Activated T-helper 2 cell treated with anti-CD3 and anti-CD28 coated beads, Interferon-gamma antibody, Interleukin-2, Interleukin-4, amounts not matched to agents 10 μg/mL and 5 μg/mL and 100 μg/mL, durations not matched to agents 14 hours and 24 hours and 36 hours (primary cell): ENCODE measurements at regions not wholly inside any gene's neighbourhood (a gene's known extent, or its start where the extent isn't known, plus 50 kb on each side); places are given as distances from the start of the nearest gene placed in this dataset.

Source experiments
- DNase-seq: peaks from one replicate; pipeline ENCODE4 v3.0.0; 2021; ENCODE audit warnings: low spot score
- H3K27ac Mint-ChIP-seq: one replicate; pipeline ENCODE4 v1.8.0; 2021; ENCODE audit warnings: mixed read lengths
- H3K27me3 Mint-ChIP-seq: one replicate; pipeline ENCODE4 v1.8.0; 2021; ENCODE audit warnings: low read depth, mixed read lengths
- H3K36me3 Mint-ChIP-seq: one replicate; pipeline ENCODE4 v1.8.0; 2021; ENCODE audit warnings: low read depth, mixed read lengths
- H3K4me1 Mint-ChIP-seq: one replicate; pipeline ENCODE4 v1.8.0; 2021; ENCODE audit warnings: low read depth, mixed read lengths
- H3K4me3 Mint-ChIP-seq: one replicate; pipeline ENCODE4 v1.8.0; 2021; ENCODE audit warnings: low read depth, mild to moderate bottlenecking, moderate library complexity, mixed read lengths
- H3K9me3 Mint-ChIP-seq: one replicate; pipeline ENCODE4 v1.8.0; 2021; ENCODE audit warnings: mixed read lengths
- intact Hi-C: fragments of 100-400 bp; cut with micrococcal nuclease; formaldehyde crosslinking; loops from one replicate; pipeline ENCODE4 v1.15.1; 2023

DNA sequence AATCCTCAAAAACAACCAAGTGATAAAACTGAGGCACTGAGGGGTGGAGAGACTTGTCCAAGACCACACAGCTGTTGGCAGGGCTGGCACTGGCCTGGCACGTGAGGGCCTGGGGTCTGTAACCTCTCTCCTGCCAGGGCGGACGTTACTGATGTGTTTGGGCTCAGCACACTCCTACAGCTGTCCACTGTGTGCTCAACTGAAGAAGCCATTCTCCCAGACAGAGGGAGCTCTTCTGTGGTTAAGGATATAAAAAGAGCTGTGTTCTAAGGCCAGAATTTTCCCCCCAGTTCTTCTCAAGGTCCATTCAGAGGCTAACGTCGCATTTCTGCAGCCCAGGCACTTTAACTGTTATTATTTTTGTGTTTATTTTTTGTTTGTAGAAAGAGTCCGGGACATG is 429.0 kb upstream of the ATP11B start:
- no peaks in the 10 kb centered on the region for H3K27me3 Mint-ChIP-seq
- H3K36me3 Mint-ChIP-seq, result no peaks in the 10 kb centered on the region
- no peak overlapping the region for H3K27ac Mint-ChIP-seq
- no peak for DNase-seq
- H3K4me3 Mint-ChIP-seq, result no peak overlapping the region
- no peaks in the 10 kb centered on the region for H3K4me1 Mint-ChIP-seq
- intact Hi-C loops, result no loop called here
- H3K9me3 Mint-ChIP-seq, result no peaks in the 10 kb centered on the region

DNA sequence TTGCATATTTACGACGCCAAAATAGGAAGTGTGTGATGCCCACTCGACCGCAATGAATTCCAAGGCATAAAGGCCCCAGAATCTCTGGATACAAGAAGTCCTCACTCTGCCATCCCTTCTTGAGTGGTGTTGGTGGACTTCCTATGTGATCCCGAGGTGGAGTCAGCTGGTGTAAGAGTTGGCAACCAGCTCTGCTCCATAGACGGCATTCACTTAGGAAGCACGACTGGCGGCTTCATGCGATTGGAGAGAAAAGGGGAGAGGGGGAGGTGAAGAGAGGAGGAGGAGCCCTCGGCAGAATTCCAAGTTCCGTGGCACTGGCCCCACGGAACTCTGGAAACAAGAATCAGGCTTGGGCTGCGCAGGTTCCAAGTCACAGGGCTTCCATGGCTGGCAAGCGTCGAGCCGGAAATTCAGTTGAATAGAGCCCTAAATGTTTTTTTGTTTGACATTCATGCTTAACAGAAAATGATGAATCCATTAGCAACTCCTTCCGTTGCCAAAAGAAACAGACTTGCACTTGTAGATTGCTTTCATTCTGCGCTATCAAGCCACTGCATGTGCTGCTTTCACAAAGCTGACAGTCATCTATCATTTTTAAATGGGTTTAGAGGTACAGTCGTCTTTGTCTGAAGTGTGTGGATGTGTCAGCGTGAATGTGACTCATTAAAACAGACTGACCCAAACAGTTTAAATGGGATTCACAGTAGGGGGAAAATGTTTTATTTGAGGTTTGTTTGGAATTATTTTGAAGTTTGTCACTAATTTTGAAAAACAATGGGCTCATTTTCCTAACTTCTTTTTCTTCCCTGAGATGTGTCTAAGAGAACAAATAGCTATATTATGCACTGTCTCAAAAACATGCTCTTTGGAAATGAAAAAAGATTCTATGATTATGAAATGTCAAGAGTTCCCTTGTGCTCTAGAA is 428.3 kb upstream of the ATP11B start:
- Mint-ChIP-seq H3K4me3 (no peak overlapping the region), H3K36me3 (no peaks in the 10 kb centered on the region), H3K27ac (no peak overlapping the region), H3K4me1 (no peaks in the 10 kb centered on the region), H3K9me3 (no peaks in the 10 kb centered on the region), H3K27me3 (no peaks in the 10 kb centered on the region)
- intact Hi-C loops, result no loop called here
- no peak for DNase-seq

- Mint-ChIP-seq H3K4me3 (no peak overlapping the region), H3K27ac (no peak overlapping the region), H3K36me3 (no peaks in the 10 kb centered on the region), H3K9me3 (no peaks in the 10 kb centered on the region), H3K27me3 (no peaks in the 10 kb centered on the region), H3K4me1 (no peaks in the 10 kb centered on the region)
- intact Hi-C loops, result no loop called here
- no peak for DNase-seq
Measured at GRCh38 chr3:182366746-182367145, 426.6 kb upstream of the ATP11B start.

- no peak for DNase-seq
- no peak overlapping the region for H3K27ac Mint-ChIP-seq
- H3K27me3 Mint-ChIP-seq, result no peaks in the 10 kb centered on the region
- H3K4me1 Mint-ChIP-seq, result no peaks in the 10 kb centered on the region
- intact Hi-C loops, result no loop called here
- H3K36me3 Mint-ChIP-seq, result no peaks in the 10 kb centered on the region
- no peaks in the 10 kb centered on the region for H3K9me3 Mint-ChIP-seq
- no peak overlapping the region for H3K4me3 Mint-ChIP-seq
Measured at GRCh38 chr3:182369861-182370260, 423.4 kb upstream of the ATP11B start.

DNA sequence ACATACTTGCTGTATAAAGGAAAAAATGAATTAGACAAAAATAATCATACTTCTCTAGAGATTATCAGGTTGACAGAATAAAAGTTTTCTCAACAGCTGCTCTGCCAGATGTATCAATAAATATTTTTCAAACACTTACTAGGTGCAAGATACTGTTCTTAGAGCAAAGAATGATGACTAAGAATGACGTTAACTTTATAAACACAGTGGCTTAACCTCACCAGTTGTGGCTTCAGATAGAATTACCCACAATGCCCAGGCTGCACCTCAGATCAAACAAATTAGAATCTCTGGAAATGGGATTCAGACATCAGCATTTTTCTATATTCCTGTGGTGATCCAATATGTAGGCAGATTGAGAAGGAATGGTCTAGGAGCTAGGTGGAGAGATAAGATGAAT is 422.4 kb upstream of the ATP11B start:
- intact Hi-C loops, result no loop called here
- Mint-ChIP-seq H3K27ac (no peak overlapping the region), H3K27me3 (no peaks in the 10 kb centered on the region), H3K4me3 (no peak overlapping the region), H3K4me1 (no peaks in the 10 kb centered on the region), H3K36me3 (no peaks in the 10 kb centered on the region), H3K9me3 (no peaks in the 10 kb centered on the region)
- no peak for DNase-seq

DNA sequence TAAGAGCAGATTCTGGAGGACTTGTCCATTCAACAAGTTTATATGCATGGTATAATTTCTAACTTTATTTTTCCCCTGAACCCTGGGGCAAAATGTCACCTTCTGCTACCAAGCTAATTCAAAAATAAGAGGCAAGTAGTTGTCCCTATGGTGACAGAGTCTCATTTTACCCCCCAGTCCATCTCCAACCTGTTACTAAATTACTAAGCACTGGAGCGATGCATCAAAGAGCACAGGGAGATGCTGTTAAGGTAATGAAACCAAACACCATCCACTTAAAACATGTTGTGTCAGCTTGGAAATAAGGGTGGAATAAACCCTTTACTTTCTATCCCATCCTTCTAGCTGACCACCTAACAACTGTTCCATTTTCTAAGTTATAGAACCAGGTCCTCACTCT is 417.4 kb upstream of the ATP11B start:
- Mint-ChIP-seq H3K9me3 (no peaks in the 10 kb centered on the region), H3K4me1 (no peaks in the 10 kb centered on the region), H3K4me3 (no peak overlapping the region), H3K27ac (no peak overlapping the region), H3K36me3 (no peaks in the 10 kb centered on the region), H3K27me3 (no peaks in the 10 kb centered on the region)
- no peak for DNase-seq
- intact Hi-C loops, result no loop called here

DNA sequence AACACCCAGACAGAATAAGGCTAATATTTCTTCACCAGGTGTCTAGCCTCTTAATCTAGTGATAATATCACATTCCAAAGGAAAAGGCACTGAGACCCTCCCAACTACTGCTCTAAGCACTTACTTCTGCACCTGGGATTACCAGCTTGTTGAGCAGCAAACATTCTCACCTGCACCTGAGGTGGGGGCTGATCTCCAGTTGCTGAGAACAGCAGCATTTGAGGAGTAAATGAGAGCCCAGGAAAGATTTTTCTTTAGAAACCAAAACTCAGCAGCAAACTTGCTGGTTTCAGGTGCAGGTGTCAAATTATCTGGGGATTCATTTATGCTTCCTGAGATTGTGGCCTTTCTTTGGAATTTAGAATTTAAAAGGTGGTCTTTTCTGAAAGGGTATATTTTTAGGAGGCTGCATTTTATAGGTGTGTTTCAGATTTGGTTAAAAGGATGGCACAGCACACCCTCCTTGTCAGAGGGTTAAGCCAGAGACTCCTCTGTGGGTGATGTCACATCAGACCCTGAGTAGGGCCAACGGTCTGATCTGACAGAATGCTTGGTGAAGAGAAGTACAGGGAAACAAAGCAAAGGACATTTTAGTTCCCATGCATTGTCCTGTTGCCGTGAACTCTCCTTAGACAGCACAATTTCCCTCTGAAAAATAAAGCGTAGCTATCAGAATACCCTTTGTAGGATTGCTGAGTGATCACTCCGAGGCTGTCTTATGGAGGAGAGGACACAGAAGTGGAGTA is 411.0 kb upstream of the ATP11B start:
- H3K9me3 Mint-ChIP-seq, result no peaks in the 10 kb centered on the region
- H3K4me1 Mint-ChIP-seq, result no peaks in the 10 kb centered on the region
- H3K27me3 Mint-ChIP-seq, result no peaks in the 10 kb centered on the region
- intact Hi-C loops, result no loop called here
- DNase-seq, result no peak
- H3K36me3 Mint-ChIP-seq, result no peaks in the 10 kb centered on the region
- no peak overlapping the region for H3K4me3 Mint-ChIP-seq
- H3K27ac Mint-ChIP-seq, result no peak overlapping the region

DNA sequence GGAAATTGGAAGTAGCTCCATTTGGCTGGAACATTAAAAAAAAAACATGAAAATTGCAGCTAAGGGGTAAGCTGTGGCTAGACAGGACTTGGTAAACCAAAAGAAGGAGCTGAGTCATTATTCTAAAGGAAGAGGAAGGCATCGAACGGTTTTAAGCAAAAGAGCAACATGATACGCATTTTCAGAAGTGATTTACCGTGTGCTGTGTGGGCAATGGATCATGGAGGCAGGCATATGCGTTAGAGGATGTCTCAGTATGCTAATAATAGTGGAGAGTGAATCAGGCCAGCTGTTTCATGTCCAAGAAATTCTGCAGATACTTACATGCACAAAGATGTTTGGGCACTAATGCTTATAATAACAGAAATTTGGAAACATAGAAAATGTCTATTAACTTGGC is 409.1 kb upstream of the ATP11B start:
- Mint-ChIP-seq H3K27ac (no peak overlapping the region), H3K9me3 (no peaks in the 10 kb centered on the region), H3K4me1 (no peaks in the 10 kb centered on the region), H3K27me3 (no peaks in the 10 kb centered on the region), H3K36me3 (no peaks in the 10 kb centered on the region), H3K4me3 (no peak overlapping the region)
- intact Hi-C loops, result no loop called here
- no peak for DNase-seq

- intact Hi-C loops, result no loop called here
- Mint-ChIP-seq H3K27me3 (no peaks in the 10 kb centered on the region), H3K9me3 (no peaks in the 10 kb centered on the region), H3K4me3 (no peak overlapping the region), H3K27ac (no peak overlapping the region), H3K4me1 (no peaks in the 10 kb centered on the region), H3K36me3 (no peaks in the 10 kb centered on the region)
- DNase-seq, result no peak
Measured at GRCh38 chr3:182385356-182385755, 407.9 kb upstream of the ATP11B start.

- no peaks in the 10 kb centered on the region for H3K4me1 Mint-ChIP-seq
- H3K27me3 Mint-ChIP-seq, result no peaks in the 10 kb centered on the region
- no peaks in the 10 kb centered on the region for H3K36me3 Mint-ChIP-seq
- intact Hi-C loops, result no loop called here
- no peak overlapping the region for H3K4me3 Mint-ChIP-seq
- DNase-seq, result no peak
- H3K27ac Mint-ChIP-seq, result no peak overlapping the region
- no peaks in the 10 kb centered on the region for H3K9me3 Mint-ChIP-seq
Measured at GRCh38 chr3:182388506-182388905, 404.8 kb upstream of the ATP11B start.

GRCh38 chr3:182389071-182389815 is 404.1 kb upstream of the ATP11B start:
- DNase-seq, result no peak
- H3K4me3 Mint-ChIP-seq, result no peak overlapping the region
- no peaks in the 10 kb centered on the region for H3K4me1 Mint-ChIP-seq
- intact Hi-C loops, result no loop called here
- no peaks in the 10 kb centered on the region for H3K36me3 Mint-ChIP-seq
- no peak overlapping the region for H3K27ac Mint-ChIP-seq
- H3K9me3 Mint-ChIP-seq, result no peaks in the 10 kb centered on the region
- no peaks in the 10 kb centered on the region for H3K27me3 Mint-ChIP-seq

DNA sequence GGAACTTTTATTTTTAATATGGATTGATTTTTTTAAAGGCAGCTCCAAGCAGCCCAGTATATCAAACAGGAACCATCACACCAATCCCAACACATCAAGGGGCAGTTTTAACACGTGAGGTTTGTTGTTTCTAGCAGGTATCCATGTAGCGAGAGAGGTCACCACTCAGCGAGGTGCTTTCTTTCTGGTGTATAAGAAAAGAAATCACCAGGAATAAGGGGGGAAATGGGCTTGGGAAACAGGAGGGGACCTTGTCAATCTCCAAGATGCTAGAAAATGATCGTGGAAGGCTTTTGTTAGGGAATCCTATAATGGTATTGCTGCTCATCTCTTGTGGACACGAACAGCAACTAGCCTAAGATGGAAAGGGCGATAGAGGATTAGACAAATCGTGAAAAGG is 402.9 kb upstream of the ATP11B start:
- no peaks in the 10 kb centered on the region for H3K27me3 Mint-ChIP-seq
- H3K9me3 Mint-ChIP-seq, result no peaks in the 10 kb centered on the region
- no peak overlapping the region for H3K4me3 Mint-ChIP-seq
- intact Hi-C loops, result loop anchor here (5.0 kb wide), 1 partner anchor 292 kb away; no protein-coding TSS in a partner anchor
- DNase-seq, result no peak
- H3K36me3 Mint-ChIP-seq, result no peaks in the 10 kb centered on the region
- no peak overlapping the region for H3K27ac Mint-ChIP-seq
- no peaks in the 10 kb centered on the region for H3K4me1 Mint-ChIP-seq
